ENCODE measurements at regions not wholly inside any gene's neighbourhood (a gene's known extent, or its start where the extent isn't known, plus 50 kb on each side); places are given as distances from the start of the nearest gene placed in this dataset.
"Not testable (repeated sequence)": the region's sequence is repeated elsewhere in the genome, so short reads cannot be mapped to it uniquely, and the experiment has no call there.

- Histone ChIP-seq H3K27ac (no peak overlapping the region), H3K27me3 (no peaks in the 10 kb centered on the region), H3K36me3 (no peaks in the 10 kb centered on the region), H3K4me1 (peaks cover 0 to 14% (median 0%) of the 10 kb centered on the region in 12 donors), H3K9me3 (peaks cover 0 to 7% (median 0%) of the 10 kb centered on the region in 12 donors), H3K4me3 (no peak overlapping the region)
- TF ChIP-seq CTCF (IDR thresholded peaks at IDR 0.05): no peak
- no peak for TF ChIP-seq POLR2A (IDR thresholded peaks at IDR 0.05)
- DNase-seq: no peak
- intact Hi-C loops (cut with DNase I): no loop called here
- WGBS, 4 donors: 84 to 91% (median 84%) methylated on average over 2 of the region's 2 CpGs
- no peak for ATAC-seq
These were observed 264.1 kb downstream of the SRGAP2C start for GRCh38 chr1:121448851-121449250.

- no peak overlapping the region for H3K27ac ChIP-seq
- no peaks in the 10 kb centered on the region for H3K27me3 ChIP-seq
- intact Hi-C loops (cut with DNase I): no loop called here
- TF ChIP-seq CTCF (IDR thresholded peaks at IDR 0.05) (no peak), POLR2A (IDR thresholded peaks at IDR 0.05) (no peak)
- DNase-seq: no peak
- H3K9me3 ChIP-seq: peaks cover 0 to 7% (median 0%) of the 10 kb centered on the region in 12 donors
- WGBS, 4 donors: 98 to 100% (median 98%) methylated on average over 1 of the region's 1 CpG
- H3K36me3 ChIP-seq: no peaks in the 10 kb centered on the region
- H3K4me1 ChIP-seq: no peaks in the 10 kb centered on the region
- no peak for ATAC-seq
- no peak overlapping the region for H3K4me3 ChIP-seq
These were observed 267.7 kb downstream of the SRGAP2C start for GRCh38 chr1:121452484-121452883.

GRCh38 chr1:121458291-121459048, 273.7 kb downstream of the SRGAP2C start:
- ATAC-seq (no peak), DNase-seq (no peak)
- Histone ChIP-seq H3K27ac (peak overlapping the region in 1 of 12 donors; percentile 12), H3K27me3 (no peaks in the 10 kb centered on the region), H3K4me1 (peaks cover 0 to 13% (median 0%) of the 10 kb centered on the region in 12 donors), H3K4me3 (peak overlapping the region in 2 of 12 donors; percentile 3 to 28), H3K9me3 (no peaks in the 10 kb centered on the region), H3K36me3 (no peaks in the 10 kb centered on the region)
- TF ChIP-seq CTCF (IDR thresholded peaks at IDR 0.05) (no peak), POLR2A (IDR thresholded peaks at IDR 0.05) (no peak)
- intact Hi-C loops (cut with DNase I): loop anchor here in 1 of 10 donors (5.0 kb wide), 1 partner anchor 41 kb away; no protein-coding TSS in a partner anchor
- WGBS, 4 donors: 63 to 68% (median 65%) methylated on average over 2 of the region's 2 CpGs

- ATAC-seq (no peak), DNase-seq (no peak)
- WGBS, 4 donors: 79 to 87% (median 83%) methylated on average over 2 of the region's 2 CpGs
- intact Hi-C loops (cut with DNase I): loop anchor here in 1 of 10 donors (5.0 kb wide), 1 partner anchor 42 kb away; no protein-coding TSS in a partner anchor
- H3K36me3 ChIP-seq: no peaks in the 10 kb centered on the region
- H3K27ac ChIP-seq: no peak overlapping the region
- no peaks in the 10 kb centered on the region for H3K27me3 ChIP-seq
- no peaks in the 10 kb centered on the region for H3K9me3 ChIP-seq
- peaks cover 0 to 13% (median 0%) of the 10 kb centered on the region in 12 donors for H3K4me1 ChIP-seq
- TF ChIP-seq CTCF (IDR thresholded peaks at IDR 0.05): no peak
- TF ChIP-seq POLR2A (IDR thresholded peaks at IDR 0.05): no peak
- peak overlapping the region in 1 of 12 donors; percentile 28 for H3K4me3 ChIP-seq
These were observed 274.5 kb downstream of the SRGAP2C start for GRCh38 chr1:121459235-121459634.

- H3K27ac ChIP-seq; H3K36me3 ChIP-seq; H3K9me3 ChIP-seq; H3K27me3 ChIP-seq; H3K4me3 ChIP-seq; H3K4me1 ChIP-seq; DNase-seq; intact Hi-C loops (cut with DNase I); ATAC-seq: not testable (repeated sequence)
- 50 to 68% (median 63%) methylated on average over 1 of the region's 1 CpG for WGBS, 4 donors
These were observed 284.6 kb downstream of the SRGAP2C start for GRCh38 chr1:121469395-121469794.

GRCh38 chr1:121470401-121470800, 285.6 kb downstream of the SRGAP2C start:
- H3K4me1 ChIP-seq; H3K9me3 ChIP-seq; DNase-seq; H3K27me3 ChIP-seq; ATAC-seq; H3K27ac ChIP-seq; H3K4me3 ChIP-seq; H3K36me3 ChIP-seq; intact Hi-C loops (cut with DNase I): not testable (repeated sequence)
- WGBS, 4 donors: 62 to 74% (median 70%) methylated on average over 2 of the region's 2 CpGs
